PC-3 (cell line): ENCODE measurements at regions not wholly inside any gene's neighbourhood (a gene's known extent, or its start where the extent isn't known, plus 50 kb on each side); places are given as distances from the start of the nearest gene placed in this dataset.
"Not testable (repeated sequence)": the region's sequence is repeated elsewhere in the genome, so short reads cannot be mapped to it uniquely, and the experiment has no call there.

Experiments
- EZH2 ChIP-seq: fragments of 300-600 bp; sonication (generic); IDR thresholded peaks from one replicate; pipeline ENCODE4 v1.6.1; 2017; ENCODE audit warnings: antibody characterized with exemption, mild to moderate bottlenecking, low read length; ENCODE audit not compliant: unreplicated experiment
- TF ChIP-seq, protein P1 (sequence below): fragments of 300-600 bp; sonication (generic); conservative IDR thresholded peaks from 2 replicates; pipeline ENCODE4 v1.5.1; 2017; ENCODE audit warnings: antibody characterized with exemption, low read depth, mild to moderate bottlenecking, low read length

DNA sequence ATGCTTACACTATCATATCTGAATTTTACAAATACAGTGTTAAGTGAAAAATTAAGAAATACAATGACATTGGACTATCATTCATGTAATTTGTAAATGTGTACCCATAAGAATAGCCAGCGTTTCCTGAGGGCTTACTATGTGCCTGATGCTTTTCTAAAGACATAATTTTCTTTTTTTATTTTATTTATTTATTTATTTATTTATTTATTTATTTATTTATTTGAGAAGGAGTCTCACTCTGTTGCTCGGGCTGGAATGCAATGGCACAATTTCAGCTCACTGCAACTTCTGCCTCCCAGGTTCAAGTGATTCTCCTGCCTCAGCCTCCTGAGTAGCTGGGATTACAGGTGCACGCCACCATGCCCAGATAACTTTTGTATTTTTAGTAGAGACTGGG, 159.5 kb upstream of the SPANXN4 start:
- TF ChIP-seq, protein P1, sequence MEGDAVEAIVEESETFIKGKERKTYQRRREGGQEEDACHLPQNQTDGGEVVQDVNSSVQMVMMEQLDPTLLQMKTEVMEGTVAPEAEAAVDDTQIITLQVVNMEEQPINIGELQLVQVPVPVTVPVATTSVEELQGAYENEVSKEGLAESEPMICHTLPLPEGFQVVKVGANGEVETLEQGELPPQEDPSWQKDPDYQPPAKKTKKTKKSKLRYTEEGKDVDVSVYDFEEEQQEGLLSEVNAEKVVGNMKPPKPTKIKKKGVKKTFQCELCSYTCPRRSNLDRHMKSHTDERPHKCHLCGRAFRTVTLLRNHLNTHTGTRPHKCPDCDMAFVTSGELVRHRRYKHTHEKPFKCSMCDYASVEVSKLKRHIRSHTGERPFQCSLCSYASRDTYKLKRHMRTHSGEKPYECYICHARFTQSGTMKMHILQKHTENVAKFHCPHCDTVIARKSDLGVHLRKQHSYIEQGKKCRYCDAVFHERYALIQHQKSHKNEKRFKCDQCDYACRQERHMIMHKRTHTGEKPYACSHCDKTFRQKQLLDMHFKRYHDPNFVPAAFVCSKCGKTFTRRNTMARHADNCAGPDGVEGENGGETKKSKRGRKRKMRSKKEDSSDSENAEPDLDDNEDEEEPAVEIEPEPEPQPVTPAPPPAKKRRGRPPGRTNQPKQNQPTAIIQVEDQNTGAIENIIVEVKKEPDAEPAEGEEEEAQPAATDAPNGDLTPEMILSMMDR: not testable (repeated sequence)
- TF ChIP-seq EZH2: not testable (repeated sequence)
